ACC112 (cell line): ENCODE measurements at regions not wholly inside any gene's neighbourhood (a gene's known extent, or its start where the extent isn't known, plus 50 kb on each side); places are given as distances from the start of the nearest gene placed in this dataset.

Experiments used
- H2AFZ ChIP-seq: fragments of 200-600 bp; sonication (generic); one replicate; pipeline ENCODE4 v1.6.0; 2017; ENCODE audit warnings: antibody characterized with exemption, low read length; ENCODE audit not compliant: unreplicated experiment
- H3K27ac ChIP-seq: fragments of 200-600 bp; sonication (generic); 2 replicates; pipeline ENCODE4 v1.5.1; 2014; ENCODE audit warnings: low read depth, mild to moderate bottlenecking, antibody characterized with exemption, low read length, moderate library complexity
- H3K27me3 ChIP-seq: fragments of 200-600 bp; sonication (generic); 2 replicates; pipeline ENCODE4 v1.6.1; 2014; ENCODE audit warnings: mild to moderate bottlenecking, antibody characterized with exemption, low read length, moderate library complexity, mixed read lengths; ENCODE audit not compliant: insufficient read depth
- H3K36me3 ChIP-seq: fragments of 200-600 bp; sonication (generic); 2 replicates; pipeline ENCODE4 v1.6.1; 2016; ENCODE audit warnings: mild to moderate bottlenecking, antibody characterized with exemption, low read length, moderate library complexity, mixed read lengths; ENCODE audit not compliant: insufficient read depth
- H3K4me1 ChIP-seq: fragments of 200-600 bp; sonication (generic); one replicate; pipeline ENCODE4 v1.6.1; 2016; ENCODE audit warnings: low read length, mixed read lengths; ENCODE audit not compliant: insufficient read depth, unreplicated experiment, control insufficient read depth
- H3K4me3 ChIP-seq: fragments of 200-600 bp; sonication (generic); 2 replicates; pipeline ENCODE4 v1.5.1; 2014; ENCODE audit warnings: mild to moderate bottlenecking, low read depth, low read length
- H3K79me2 ChIP-seq: fragments of 200-600 bp; sonication (generic); one replicate; pipeline ENCODE4 v1.6.0; 2016; ENCODE audit warnings: low read length; ENCODE audit not compliant: control insufficient read depth, unreplicated experiment, insufficient read depth

- Histone ChIP-seq H3K27me3 (no peaks in the 10 kb centered on the region), H3K27ac (no peak overlapping the region), H3K4me3 (no peak overlapping the region), H3K36me3 (no peaks in the 10 kb centered on the region), H3K4me1 (no peaks in the 10 kb centered on the region), H2AFZ (no peak overlapping the region), H3K79me2 (no peaks in the 10 kb centered on the region)
These were observed 437.2 kb downstream of the HINT1 start for GRCh38 chr5:130727830-130728229.

- peak overlapping the region; percentile 8 for H2AFZ ChIP-seq
These were observed 440.4 kb downstream of the HINT1 start for GRCh38 chr5:130724658-130725057.

GRCh38 chr5:130720355-130720754 lies 444.7 kb downstream of the HINT1 start:
- no peaks in the 10 kb centered on the region for H3K36me3 ChIP-seq
- H3K4me3 ChIP-seq = no peak overlapping the region
- no peaks in the 10 kb centered on the region for H3K27me3 ChIP-seq
- H2AFZ ChIP-seq = no peak overlapping the region
- no peak overlapping the region for H3K27ac ChIP-seq
- H3K79me2 ChIP-seq = no peaks in the 10 kb centered on the region
- H3K4me1 ChIP-seq = no peaks in the 10 kb centered on the region

More at GRCh38 chr5:130724658-130725057, 440.4 kb downstream of the HINT1 start:
- Histone ChIP-seq H3K4me1 (no peaks in the 10 kb centered on the region), H3K36me3 (no peaks in the 10 kb centered on the region), H3K79me2 (no peaks in the 10 kb centered on the region), H3K27me3 (no peaks in the 10 kb centered on the region), H3K4me3 (no peak overlapping the region), H3K27ac (no peak overlapping the region)

GRCh38 chr5:130715541-130715940 lies 449.5 kb downstream of the HINT1 start:
- H3K36me3 ChIP-seq = no peaks in the 10 kb centered on the region
- peaks cover 6% of the 10 kb centered on the region; the same call in 1 of the 2 replicates for H3K27me3 ChIP-seq
- no peaks in the 10 kb centered on the region for H3K4me1 ChIP-seq
- no peak overlapping the region for H3K4me3 ChIP-seq
- H3K79me2 ChIP-seq = no peaks in the 10 kb centered on the region
- no peak overlapping the region for H3K27ac ChIP-seq
- H2AFZ ChIP-seq = no peak overlapping the region

- H3K4me1 ChIP-seq = peaks cover 5% of the 10 kb centered on the region
- no peak overlapping the region for H3K4me3 ChIP-seq
- H3K27ac ChIP-seq = no peak overlapping the region
- H3K79me2 ChIP-seq = no peaks in the 10 kb centered on the region
- no peak overlapping the region for H2AFZ ChIP-seq
- H3K36me3 ChIP-seq = no peaks in the 10 kb centered on the region
- peaks cover 6% of the 10 kb centered on the region; the same call in 1 of the 2 replicates for H3K27me3 ChIP-seq
These were observed 450.9 kb downstream of the HINT1 start for GRCh38 chr5:130714200-130714599.

- Histone ChIP-seq H3K27ac (no peak overlapping the region), H3K79me2 (no peaks in the 10 kb centered on the region), H3K36me3 (no peaks in the 10 kb centered on the region)
These were observed 452.7 kb downstream of the HINT1 start for GRCh38 chr5:130712324-130712723.

GRCh38 chr5:130710596-130710995 lies 454.5 kb downstream of the HINT1 start:
- Histone ChIP-seq H3K4me3 (no peak overlapping the region), H2AFZ (no peak overlapping the region), H3K79me2 (no peaks in the 10 kb centered on the region), H3K27me3 (peaks cover 6% of the 10 kb centered on the region; the same call in 1 of the 2 replicates), H3K36me3 (no peaks in the 10 kb centered on the region), H3K4me1 (peaks cover 5% of the 10 kb centered on the region), H3K27ac (peak overlapping the region; percentile 36; the same call in 1 of the 2 replicates)

More at GRCh38 chr5:130712324-130712723, 452.7 kb downstream of the HINT1 start:
- no peak overlapping the region for H2AFZ ChIP-seq
- H3K4me3 ChIP-seq = no peak overlapping the region
- peaks cover 5% of the 10 kb centered on the region for H3K4me1 ChIP-seq
- peaks cover 6% of the 10 kb centered on the region; the same call in 1 of the 2 replicates for H3K27me3 ChIP-seq

GRCh38 chr5:130708754-130709153 lies 456.3 kb downstream of the HINT1 start:
- no peak overlapping the region for H3K27ac ChIP-seq
- H3K27me3 ChIP-seq = 0 out of 2 replicates have a peak, but pooled peaks cover under 1% of the 10 kb centered on the region
- H3K79me2 ChIP-seq = no peaks in the 10 kb centered on the region
- H3K36me3 ChIP-seq = no peaks in the 10 kb centered on the region
- H3K4me3 ChIP-seq = no peak overlapping the region
- peaks cover 5% of the 10 kb centered on the region for H3K4me1 ChIP-seq
- no peak overlapping the region for H2AFZ ChIP-seq

GRCh38 chr5:130706696-130707095 lies 458.4 kb downstream of the HINT1 start:
- no peaks in the 10 kb centered on the region for H3K36me3 ChIP-seq
- H3K27ac ChIP-seq = no peak overlapping the region
- H3K4me3 ChIP-seq = no peak overlapping the region
- no peaks in the 10 kb centered on the region for H3K79me2 ChIP-seq
- no peaks in the 10 kb centered on the region for H3K27me3 ChIP-seq
- peaks cover 5% of the 10 kb centered on the region for H3K4me1 ChIP-seq
- H2AFZ ChIP-seq = peak overlapping the region; percentile 77

GRCh38 chr5:130705368-130705767 lies 459.7 kb downstream of the HINT1 start:
- Histone ChIP-seq H3K36me3 (no peaks in the 10 kb centered on the region), H3K4me1 (peaks cover 3% of the 10 kb centered on the region), H3K4me3 (no peak overlapping the region), H3K79me2 (no peaks in the 10 kb centered on the region), H3K27me3 (no peaks in the 10 kb centered on the region), H2AFZ (no peak overlapping the region), H3K27ac (no peak overlapping the region)

GRCh38 chr5:130693509-130693908 lies 471.5 kb downstream of the HINT1 start:
- Histone ChIP-seq H3K79me2 (no peaks in the 10 kb centered on the region), H2AFZ (no peak overlapping the region), H3K36me3 (no peaks in the 10 kb centered on the region), H3K27ac (no peak overlapping the region), H3K27me3 (no peaks in the 10 kb centered on the region), H3K4me3 (no peak overlapping the region), H3K4me1 (peaks cover 9% of the 10 kb centered on the region)
